Endothelial cell of hepatic sinusoid (primary cell): ENCODE measurements at regions not wholly inside any gene's neighbourhood (a gene's known extent, or its start where the extent isn't known, plus 50 kb on each side); places are given as distances from the start of the nearest gene placed in this dataset.
"Not testable (repeated sequence)": the region's sequence is repeated elsewhere in the genome, so short reads cannot be mapped to it uniquely, and the experiment has no call there.

Experiments
- in situ Hi-C: cut with HindIII; loops from 2 replicates; pipeline ENCODE4 v1.10.0; 2017; ENCODE audit warnings: low sequenced_read_pairs

DNA sequence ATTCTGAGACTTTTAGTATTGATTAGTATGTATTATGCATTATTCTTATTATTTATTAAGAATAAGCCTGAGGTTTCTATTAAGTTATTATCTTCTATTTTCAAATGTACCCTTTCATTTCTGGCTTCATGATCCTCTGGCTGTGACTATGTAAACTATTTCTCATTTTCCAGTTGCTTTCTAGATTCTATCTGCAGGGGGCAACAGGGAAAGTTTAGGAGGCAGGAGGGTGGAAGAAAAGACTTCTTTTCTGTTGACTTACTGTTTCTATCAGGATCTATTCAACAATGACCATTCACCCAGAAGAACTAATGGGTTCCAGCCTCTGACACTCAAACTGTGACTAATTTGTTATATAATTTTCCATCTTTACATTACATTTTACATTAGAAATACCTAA is 653.4 kb upstream of the FSHR start:
- in situ Hi-C loops, result no loop called here

DNA sequence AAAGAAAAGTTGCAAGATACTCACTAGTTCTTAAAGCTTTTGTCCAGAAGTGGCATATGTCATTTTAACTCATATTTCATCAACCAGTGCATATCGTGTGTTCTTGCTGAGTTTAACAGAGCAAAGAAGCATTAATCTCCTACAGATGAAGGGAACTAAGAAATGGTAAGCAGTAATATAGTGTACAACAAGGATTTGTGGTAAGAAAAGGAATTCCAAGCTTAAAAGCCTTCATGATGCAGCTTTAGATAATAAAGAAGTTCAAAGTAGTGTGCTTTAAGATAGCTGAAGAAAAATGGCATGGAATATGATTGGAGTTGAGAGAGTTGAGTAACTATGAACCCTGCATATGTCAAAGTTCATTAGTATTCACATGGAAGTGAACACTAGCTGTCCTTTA is 649.8 kb upstream of the FSHR start:
- in situ Hi-C loops, result no loop called here

DNA sequence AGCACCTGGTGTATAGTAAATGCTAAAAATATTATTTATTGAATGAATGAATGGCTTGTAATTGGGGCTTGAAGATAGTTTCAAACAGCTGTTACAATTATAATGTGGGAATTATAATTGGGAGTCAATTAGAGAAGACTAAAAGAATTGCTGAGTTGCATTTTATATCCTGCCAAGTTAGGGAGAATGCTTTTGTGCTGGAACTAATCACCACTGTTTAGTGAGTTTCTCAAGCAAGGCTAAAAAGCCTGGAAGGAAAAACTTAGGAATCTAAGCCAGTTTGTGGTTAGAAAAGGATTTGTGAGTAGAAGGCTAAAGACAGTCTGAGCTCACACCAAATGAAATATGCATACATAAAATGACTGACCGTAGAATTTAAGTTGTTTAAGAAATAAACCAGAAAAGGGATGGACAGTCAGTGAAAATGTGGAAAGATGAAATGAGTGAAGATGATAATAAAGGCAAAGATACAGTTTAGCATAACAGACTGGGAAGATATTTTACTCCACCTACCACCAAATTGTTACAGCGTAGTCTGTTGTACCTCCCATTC is 647.7 kb upstream of the FSHR start:
- in situ Hi-C loops, result no loop called here

DNA sequence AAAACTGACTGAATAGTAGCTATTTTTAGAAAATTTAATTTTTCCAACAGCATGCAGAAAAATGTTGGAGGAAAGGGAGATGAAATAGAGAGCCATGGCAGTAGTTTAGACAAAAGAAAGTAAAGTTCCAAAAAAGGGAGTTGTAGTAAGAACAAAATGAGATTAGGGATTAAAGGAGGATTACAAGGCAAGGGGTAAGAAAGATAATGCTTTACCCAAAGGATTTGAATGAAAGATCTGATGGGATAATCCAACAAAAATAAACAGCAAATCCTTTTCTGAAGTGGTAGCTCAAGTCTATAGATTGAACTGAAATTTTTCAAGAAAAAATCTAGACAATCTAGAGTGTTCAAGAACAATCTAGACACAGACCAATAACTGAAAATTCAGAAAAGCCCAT is 644.3 kb upstream of the FSHR start:
- in situ Hi-C loops, result loop anchor here (10.0 kb wide), 1 partner anchor 64 kb away; no protein-coding TSS in a partner anchor

DNA sequence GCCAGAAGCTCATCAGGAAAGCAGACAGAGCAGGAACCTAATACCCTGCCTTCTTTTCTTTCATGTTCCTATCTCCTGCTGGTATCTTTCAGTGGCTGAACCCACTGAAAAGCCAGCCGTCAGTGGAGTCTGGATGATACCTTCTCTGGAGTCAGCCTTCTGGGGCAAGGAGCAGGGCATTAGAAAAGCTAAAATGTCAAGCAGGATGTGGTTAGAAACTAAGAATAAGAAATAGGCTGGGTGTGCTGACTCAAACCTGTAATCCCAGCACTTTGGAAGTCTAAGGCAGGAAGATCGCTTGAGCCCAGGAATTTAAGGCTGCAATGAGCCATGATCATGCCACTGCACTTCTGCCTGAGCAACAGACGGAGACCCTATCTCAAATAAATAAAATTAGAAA is 642.0 kb upstream of the FSHR start:
- in situ Hi-C loops, result loop anchor here (10.0 kb wide), 1 partner anchor 61 kb away; no protein-coding TSS in a partner anchor

DNA sequence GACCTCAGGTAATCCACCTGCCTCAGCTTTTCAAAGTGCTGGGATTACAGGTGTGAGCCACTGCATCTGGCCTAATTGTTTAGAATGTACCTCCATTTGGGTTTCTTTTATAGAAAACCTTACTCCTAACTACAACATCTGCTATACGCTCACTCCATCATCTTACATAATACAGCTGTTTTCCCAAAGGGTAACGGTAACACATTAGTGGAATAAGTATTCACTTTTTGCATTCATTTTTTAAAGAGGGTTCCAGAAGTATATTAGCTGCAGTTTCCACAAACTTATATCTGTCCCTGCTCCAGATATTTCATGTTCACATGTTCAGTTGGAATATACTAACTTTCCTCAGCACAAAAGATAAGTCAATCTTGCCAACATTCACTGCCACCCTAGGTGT is 640.1 kb upstream of the FSHR start:
- in situ Hi-C loops, result loop anchor here (5.0 to 10.0 kb wide), 2 partner anchors 58 to 60 kb away; no protein-coding TSS in a partner anchor

DNA sequence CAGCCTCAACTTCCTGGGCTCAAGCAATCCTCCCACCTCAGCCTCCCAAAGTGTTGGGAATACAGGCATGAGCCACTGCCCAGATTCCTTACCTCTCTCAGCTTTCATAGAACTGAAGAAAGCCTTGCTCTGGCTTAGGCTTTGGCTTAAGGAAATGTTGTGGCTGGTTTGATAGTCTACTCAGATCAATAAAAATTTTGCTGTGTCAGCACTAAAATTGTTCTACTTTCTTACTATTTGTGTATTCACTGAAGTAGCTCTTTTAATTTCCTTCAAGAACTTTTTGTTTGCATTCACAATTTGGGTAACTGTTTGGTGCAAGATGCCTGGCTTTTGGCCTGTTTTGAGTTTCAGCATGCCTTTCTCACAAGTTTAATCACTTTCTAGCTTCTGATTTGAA is 634.0 kb upstream of the FSHR start:
- in situ Hi-C loops, result no loop called here

DNA sequence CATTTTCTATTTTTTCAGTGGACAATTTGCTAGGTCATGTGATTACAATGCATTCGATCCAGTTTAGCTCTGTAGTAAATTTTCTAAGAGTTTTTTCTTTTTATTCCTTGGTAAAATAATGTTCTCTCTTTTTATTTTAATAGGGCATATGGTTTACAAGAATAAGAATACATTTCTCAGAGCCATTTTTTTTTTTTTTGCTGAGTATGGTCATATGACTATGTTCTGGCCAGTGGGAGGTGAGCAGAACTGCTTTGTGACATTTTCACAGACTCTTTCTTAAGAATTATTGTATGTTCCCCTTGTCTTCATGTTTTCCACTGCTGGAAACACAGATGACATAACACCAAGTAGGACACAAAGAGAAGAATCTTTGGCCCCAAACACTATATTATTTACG is 626.6 kb upstream of the FSHR start:
- in situ Hi-C loops, result no loop called here

GRCh38 chr2:49772299-49772970 is 618.1 kb upstream of the FSHR start:
- in situ Hi-C loops, result no loop called here

DNA sequence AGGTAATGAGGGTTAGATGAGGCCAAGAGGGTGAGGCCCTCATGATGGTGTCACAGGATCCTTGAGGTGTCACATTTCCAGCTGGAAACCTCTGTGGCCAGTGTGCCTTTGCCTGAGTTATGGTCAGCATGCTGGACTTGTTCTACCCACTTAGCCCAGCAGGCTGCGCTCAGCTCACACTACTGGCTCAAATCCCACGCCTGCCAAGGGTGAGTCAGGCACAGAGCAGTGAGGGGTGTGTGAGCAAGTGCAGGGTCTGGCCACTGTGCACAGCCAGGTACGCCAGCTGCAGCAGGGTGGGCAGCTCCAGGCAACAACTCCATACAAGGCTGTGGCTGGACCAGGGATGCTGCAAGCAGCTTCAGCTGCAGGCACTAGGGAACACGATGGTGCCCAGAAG is 616.6 kb upstream of the FSHR start:
- in situ Hi-C loops, result no loop called here

GRCh38 chr2:49767316-49767715 is 613.0 kb upstream of the FSHR start:
- in situ Hi-C loops, result no loop called here

DNA sequence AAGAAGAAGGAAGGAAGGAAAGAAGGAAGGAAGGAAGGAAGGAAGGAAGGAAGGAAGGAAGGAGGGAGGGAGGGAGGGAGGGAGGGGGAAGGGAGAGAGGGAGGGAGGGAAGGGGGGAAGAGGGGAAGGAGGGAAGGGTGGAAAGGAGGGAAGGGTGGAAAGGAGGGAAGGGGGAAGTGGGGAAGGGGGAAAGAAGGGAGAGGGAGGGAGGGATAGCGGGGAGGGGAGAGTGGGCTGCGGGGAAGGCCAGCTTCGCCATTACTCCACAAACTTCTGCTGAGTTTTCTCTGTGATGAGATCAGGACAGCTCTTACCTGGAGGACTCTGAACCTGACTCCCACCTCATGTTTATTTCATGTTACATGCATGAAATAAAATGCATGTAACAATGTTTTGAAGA is 601.5 kb upstream of the FSHR start:
- in situ Hi-C loops, result no loop called here

GRCh38 chr2:49754381-49754780 is 600.1 kb upstream of the FSHR start:
- in situ Hi-C loops, result no loop called here

GRCh38 chr2:49753344-49753985 is 599.1 kb upstream of the FSHR start:
- in situ Hi-C loops, result no loop called here

GRCh38 chr2:49737606-49738005 is 583.3 kb upstream of the FSHR start:
- in situ Hi-C loops, result loop anchor here (10.0 kb wide), 1 partner anchor 57 kb away; no protein-coding TSS in a partner anchor

GRCh38 chr2:49732924-49733323 is 578.6 kb upstream of the FSHR start:
- in situ Hi-C loops, result loop anchor here (10.0 kb wide), 1 partner anchor 62 kb away; no protein-coding TSS in a partner anchor

DNA sequence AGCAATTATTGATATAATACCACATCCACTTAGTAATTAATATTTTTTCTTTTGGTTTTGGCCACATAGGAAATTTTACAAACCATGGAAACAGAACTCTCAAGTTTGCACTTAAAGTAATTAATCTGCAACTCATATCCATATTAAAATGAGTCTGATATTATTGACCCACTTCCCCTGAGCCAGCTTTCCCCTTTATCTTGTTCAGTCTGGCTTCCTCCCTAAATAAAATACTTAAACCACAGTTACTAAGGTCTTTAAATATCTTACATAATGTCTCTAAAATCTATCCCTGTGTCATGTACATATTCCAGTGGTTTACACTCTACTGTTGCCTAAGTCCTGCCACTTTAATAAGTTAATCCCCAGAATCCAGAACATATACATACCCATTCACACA is 564.9 kb upstream of the FSHR start:
- in situ Hi-C loops, result no loop called here

GRCh38 chr2:49715597-49715996 is 561.3 kb upstream of the FSHR start:
- in situ Hi-C loops, result no loop called here

- in situ Hi-C loops, result no loop called here
Observed at GRCh38 chr2:49714454-49714853, 560.1 kb upstream of the FSHR start.

GRCh38 chr2:49702740-49703139 is 548.4 kb upstream of the FSHR start:
- in situ Hi-C loops, result no loop called here

DNA sequence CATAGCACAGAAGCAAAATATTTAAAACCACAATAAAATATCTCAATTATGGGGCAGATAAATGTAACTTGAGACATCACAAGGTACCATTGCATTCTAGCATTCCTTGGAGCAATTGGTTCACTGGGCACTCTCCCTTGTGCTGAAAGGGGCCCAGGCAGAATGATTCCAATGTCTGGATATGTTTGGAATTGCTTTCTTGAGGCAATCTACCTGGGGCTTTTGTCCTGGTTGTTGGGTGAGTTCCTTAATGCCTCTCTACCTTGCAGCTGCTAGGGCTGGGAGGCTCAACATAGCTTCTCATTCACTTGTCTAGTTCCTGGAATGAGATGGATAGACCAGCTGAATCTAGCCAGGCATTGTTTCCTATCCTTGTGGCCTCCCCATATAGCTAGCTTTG is 539.6 kb upstream of the FSHR start:
- in situ Hi-C loops, result no loop called here

- in situ Hi-C loops, result not testable (repeated sequence)
Observed at GRCh38 chr2:49692022-49692421, 537.7 kb upstream of the FSHR start.
